Kidney epithelial cell (primary cell): ENCODE measurements at regions not wholly inside any gene's neighbourhood (a gene's known extent, or its start where the extent isn't known, plus 50 kb on each side); places are given as distances from the start of the nearest gene placed in this dataset.
"Not testable (repeated sequence)": the region's sequence is repeated elsewhere in the genome, so short reads cannot be mapped to it uniquely, and the experiment has no call there.

ENCODE experiments used
- DNase-seq: peaks from one replicate; pipeline ENCODE4 v3.0.0-alpha.2; 2010; ENCODE audit warnings: low read depth
- H3K27me3 ChIP-seq: 2 replicates; pipeline ENCODE4 v1.6.0; 2011; ENCODE audit warnings: low read length; ENCODE audit not compliant: control insufficient read depth, insufficient read depth
- H3K36me3 ChIP-seq: 2 replicates; pipeline ENCODE4 v1.5.1; 2011; ENCODE audit warnings: low read length; ENCODE audit not compliant: control insufficient read depth, insufficient read depth
- H3K4me3 ChIP-seq: 2 replicates; pipeline ENCODE4 v1.5.1; 2011; ENCODE audit warnings: low read depth, mild to moderate bottlenecking, control low read depth, low read length
- CTCF ChIP-seq: IDR thresholded peaks from 2 replicates; pipeline ENCODE4 v1.5.1; 2011; ENCODE audit warnings: mild to moderate bottlenecking, moderate library complexity, low read length, control low read depth, inconsistent platforms; ENCODE audit not compliant: insufficient read depth, poor library complexity, severe bottlenecking

GRCh38 chr2:132068407-132068806 is 93.3 kb downstream of the ANKRD30BL start:
- not testable (repeated sequence) for DNase-seq, H3K27me3 ChIP-seq, H3K36me3 ChIP-seq, H3K4me3 ChIP-seq

- H3K4me3 ChIP-seq, H3K36me3 ChIP-seq, H3K27me3 ChIP-seq, DNase-seq: not testable (repeated sequence)
These were observed 96.4 kb downstream of the ANKRD30BL start for GRCh38 chr2:132065391-132065790.

GRCh38 chr2:132039609-132040236 is 122.0 kb downstream of the ANKRD30BL start:
- not testable (repeated sequence) for H3K4me3 ChIP-seq, DNase-seq, H3K36me3 ChIP-seq
- H3K27me3 ChIP-seq = peaks cover 19% of the 10 kb centered on the region

GRCh38 chr2:132038883-132039235 is 122.9 kb downstream of the ANKRD30BL start:
- not testable (repeated sequence) for H3K36me3 ChIP-seq, H3K4me3 ChIP-seq, DNase-seq
- peaks cover 19% of the 10 kb centered on the region for H3K27me3 ChIP-seq

GRCh38 chr2:132038179-132038882 is 123.4 kb downstream of the ANKRD30BL start:
- Histone ChIP-seq H3K36me3 (no peaks in the 10 kb centered on the region), H3K4me3 (peak overlapping the region; percentile 28), H3K27me3 (peaks cover 19% of the 10 kb centered on the region)
- no peak for DNase-seq
- no peak for TF ChIP-seq CTCF

GRCh38 chr2:132037527-132038178 is 124.1 kb downstream of the ANKRD30BL start:
- peak; percentile 17 for TF ChIP-seq CTCF
- Histone ChIP-seq H3K36me3 (no peaks in the 10 kb centered on the region), H3K27me3 (peaks cover 19% of the 10 kb centered on the region), H3K4me3 (peak overlapping the region; percentile 28)
- no peak for DNase-seq

- H3K4me3 ChIP-seq = no peak overlapping the region
- no peaks in the 10 kb centered on the region for H3K36me3 ChIP-seq
- H3K27me3 ChIP-seq = peaks cover 17% of the 10 kb centered on the region
- no peak for DNase-seq
- TF ChIP-seq CTCF = no peak
These were observed 127.1 kb downstream of the ANKRD30BL start for GRCh38 chr2:132034646-132035045.
